HAP-1 (cell line): ENCODE measurements at regions not wholly inside any gene's neighbourhood (a gene's known extent, or its start where the extent isn't known, plus 50 kb on each side); places are given as distances from the start of the nearest gene placed in this dataset.

Experiments used
- DNase-seq, 2 experiments: peaks; one replicate each; pipeline ENCODE4 v3.0.0-alpha.2; 2016 to 2020; ENCODE audit warnings: low spot score in 2 of 2
- H3K27me3 ChIP-seq: fragments of 250-450 bp; sonication (Bioruptor Pico); 2 replicates; pipeline ENCODE4 v1.5.1; 2020; ENCODE audit warnings: low read depth, mild to moderate bottlenecking, moderate library complexity
- H3K36me3 ChIP-seq: fragments of 250-450 bp; sonication (Bioruptor Pico); replicated peaks from 2 replicates; pipeline ENCODE4 v1.5.1; 2020; ENCODE audit warnings: mild to moderate bottlenecking
- H3K4me1 ChIP-seq: fragments of 250-450 bp; sonication (Bioruptor Pico); 2 replicates; pipeline ENCODE4 v1.5.1; 2020; ENCODE audit warnings: mild to moderate bottlenecking
- H3K4me3 ChIP-seq: fragments of 250-450 bp; sonication (Bioruptor Pico); 2 replicates; pipeline ENCODE4 v1.5.1; 2020; ENCODE audit warnings: mild to moderate bottlenecking, moderate library complexity
- H3K9me3 ChIP-seq: fragments of 250-450 bp; sonication (Bioruptor Pico); 2 replicates; pipeline ENCODE4 v1.5.1; 2020; ENCODE audit warnings: mild to moderate bottlenecking, moderate library complexity
- in situ Hi-C: fragments of 300-500 bp; cut with MboI; formaldehyde crosslinking; loops from 3 replicates; pipeline ENCODE4 v1.14.3; 2020; ENCODE audit warnings: low sequenced_read_pairs, inconsistent platforms, mixed read lengths

DNA sequence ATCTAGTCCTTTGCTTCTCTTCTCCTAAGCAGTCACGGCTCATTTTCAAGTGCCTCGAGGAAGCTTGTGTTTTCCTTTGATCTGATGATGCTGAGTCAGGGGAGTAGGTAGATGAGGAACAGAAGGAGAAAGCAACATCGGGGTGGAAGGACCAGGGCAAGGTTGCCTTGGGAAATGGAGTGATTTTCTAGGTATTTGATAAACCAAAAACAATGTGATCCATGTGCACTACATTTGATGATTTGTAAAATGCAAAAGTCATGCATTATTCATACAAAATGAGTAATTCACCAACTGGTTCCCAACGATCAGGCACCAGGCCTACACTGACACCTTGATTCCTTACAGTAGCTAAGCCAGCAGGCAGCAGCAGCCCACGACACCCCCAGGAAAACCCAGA is 205.3 kb downstream of the ANAPC1 start:
- in situ Hi-C loops: loop anchor here (25.0 kb wide), 2 partner anchors 441 to 866 kb away; no protein-coding TSS in a partner anchor
- Histone ChIP-seq H3K27me3 (no peaks in the 10 kb centered on the region), H3K4me1 (no peaks in the 10 kb centered on the region), H3K4me3 (no peak overlapping the region), H3K36me3 (no peaks in the 10 kb centered on the region), H3K9me3 (no peaks in the 10 kb centered on the region)
- no peak for DNase-seq

DNA sequence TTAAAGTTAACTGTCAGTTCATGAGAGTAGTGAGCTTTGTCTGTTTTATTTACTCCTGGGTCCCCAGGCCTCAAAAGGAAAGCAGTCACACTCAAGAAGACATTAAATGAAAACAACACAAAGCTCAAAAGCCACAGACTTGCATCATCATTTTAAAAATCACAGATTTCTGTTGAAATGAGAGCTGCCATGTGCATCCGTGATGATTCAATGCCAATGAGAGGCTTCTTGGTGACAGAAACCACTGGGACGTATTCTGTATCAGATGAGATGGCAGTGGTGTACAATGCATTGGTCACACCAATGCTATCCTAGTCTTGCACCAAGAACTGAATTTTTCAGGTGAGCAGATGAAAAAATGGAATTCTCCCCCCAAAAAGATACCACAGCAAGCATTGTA is 204.8 kb downstream of the ANAPC1 start:
- DNase-seq: no peak
- H3K27me3 ChIP-seq: no peaks in the 10 kb centered on the region
- no peak overlapping the region for H3K4me3 ChIP-seq
- H3K9me3 ChIP-seq: no peaks in the 10 kb centered on the region
- H3K36me3 ChIP-seq: no peaks in the 10 kb centered on the region
- no peaks in the 10 kb centered on the region for H3K4me1 ChIP-seq
- in situ Hi-C loops: loop anchor here (25.0 kb wide), 2 partner anchors 442 to 867 kb away; no protein-coding TSS in a partner anchor

DNA sequence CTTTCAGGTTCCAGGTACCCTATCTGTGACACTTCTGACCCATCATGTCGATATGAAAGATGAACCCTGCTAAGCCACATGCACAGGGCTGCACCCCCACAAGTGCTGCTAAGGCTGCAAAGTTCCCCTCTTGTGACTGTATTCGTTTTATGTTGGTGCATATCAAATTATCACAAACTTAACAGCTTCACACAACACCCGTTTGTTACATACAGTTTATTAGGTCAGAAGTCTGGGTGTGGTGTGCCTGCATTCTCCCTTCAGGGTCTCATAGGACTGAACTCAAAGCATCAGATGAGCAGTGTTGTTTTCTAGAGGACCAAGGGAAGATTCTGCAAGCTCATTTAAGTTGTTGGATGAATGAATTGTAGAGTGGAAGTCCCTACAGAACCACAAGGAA is 199.4 kb downstream of the ANAPC1 start:
- in situ Hi-C loops: loop anchor here (25.0 kb wide), 2 partner anchors 447 to 872 kb away; no protein-coding TSS in a partner anchor
- H3K27me3 ChIP-seq: no peaks in the 10 kb centered on the region
- no peaks in the 10 kb centered on the region for H3K4me1 ChIP-seq
- H3K4me3 ChIP-seq: no peak overlapping the region
- DNase-seq: no peak
- H3K36me3 ChIP-seq: no peaks in the 10 kb centered on the region
- 0 out of 2 replicates have a peak, but pooled peaks cover 3% of the 10 kb centered on the region for H3K9me3 ChIP-seq

DNA sequence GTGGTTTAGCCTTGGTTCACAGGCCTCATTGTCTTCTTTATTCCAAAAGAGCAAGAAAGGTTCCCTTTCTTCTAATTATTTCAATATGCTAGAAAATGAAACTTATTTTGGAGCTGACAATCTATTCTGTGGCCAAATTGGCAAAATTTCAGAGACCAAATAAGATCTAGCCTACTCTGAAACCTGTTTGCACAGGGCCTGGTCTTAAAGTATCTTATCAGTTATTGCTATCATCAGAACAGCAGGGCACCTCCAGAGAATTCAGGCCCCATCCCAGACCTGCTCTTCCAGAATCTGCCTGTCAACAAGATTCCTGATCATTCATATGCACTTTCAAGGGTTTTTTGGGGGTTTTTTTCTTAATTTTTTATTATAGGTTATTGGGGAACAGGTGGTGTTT is 198.7 kb downstream of the ANAPC1 start:
- 0 out of 2 replicates have a peak, but pooled peaks cover 3% of the 10 kb centered on the region for H3K9me3 ChIP-seq
- H3K4me1 ChIP-seq: no peaks in the 10 kb centered on the region
- no peak for DNase-seq
- in situ Hi-C loops: loop anchor here (25.0 kb wide), 2 partner anchors 448 to 873 kb away; no protein-coding TSS in a partner anchor
- H3K36me3 ChIP-seq: no peaks in the 10 kb centered on the region
- no peaks in the 10 kb centered on the region for H3K27me3 ChIP-seq
- H3K4me3 ChIP-seq: no peak overlapping the region

DNA sequence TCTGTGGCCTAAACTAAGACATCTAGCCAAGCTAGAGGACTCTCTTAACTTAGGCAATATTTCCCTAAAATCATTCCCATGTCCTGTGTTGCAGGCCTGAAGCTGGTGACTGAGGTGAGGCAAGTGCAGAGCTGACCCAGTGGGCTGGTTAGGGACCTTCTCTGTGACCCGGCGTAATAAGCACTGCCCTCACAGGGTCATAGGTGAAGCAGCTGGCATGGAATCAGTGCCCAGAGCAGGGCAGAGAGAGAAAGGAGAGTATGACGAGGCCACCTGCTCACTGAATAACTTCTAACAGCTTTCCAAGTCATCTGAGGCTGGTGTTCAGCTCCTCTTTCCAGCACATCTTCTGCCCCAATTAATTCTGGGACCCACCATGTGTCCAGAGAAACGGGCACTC is 197.0 kb downstream of the ANAPC1 start:
- H3K4me1 ChIP-seq: no peaks in the 10 kb centered on the region
- no peaks in the 10 kb centered on the region for H3K36me3 ChIP-seq
- H3K27me3 ChIP-seq: no peaks in the 10 kb centered on the region
- H3K9me3 ChIP-seq: 0 out of 2 replicates have a peak, but pooled peaks cover 3% of the 10 kb centered on the region
- DNase-seq: no peak
- no peak overlapping the region for H3K4me3 ChIP-seq
- in situ Hi-C loops: loop anchor here (25.0 kb wide), 2 partner anchors 450 to 875 kb away; no protein-coding TSS in a partner anchor

DNA sequence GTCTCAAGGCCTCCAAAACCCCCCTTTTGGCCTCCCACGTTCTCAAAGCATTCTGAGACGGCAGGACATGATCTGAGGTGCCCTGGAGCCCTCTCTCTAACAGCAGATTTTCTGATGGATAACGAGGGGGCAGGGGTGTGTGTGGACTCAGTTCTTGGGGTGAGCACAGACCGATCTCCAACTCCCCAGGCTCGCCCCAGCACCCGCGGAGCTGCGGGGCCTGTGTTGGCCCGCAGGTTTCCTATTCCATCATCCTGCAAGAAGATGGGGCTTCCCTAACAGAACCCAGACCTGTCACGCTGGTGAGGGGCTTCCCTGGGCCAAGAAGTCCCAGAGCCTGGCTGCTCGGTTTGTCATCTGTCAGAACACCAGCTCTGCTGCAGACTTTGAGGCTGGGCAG is 196.1 kb downstream of the ANAPC1 start:
- no peaks in the 10 kb centered on the region for H3K36me3 ChIP-seq
- H3K4me1 ChIP-seq: no peaks in the 10 kb centered on the region
- no peak for DNase-seq
- H3K4me3 ChIP-seq: no peak overlapping the region
- H3K27me3 ChIP-seq: no peaks in the 10 kb centered on the region
- H3K9me3 ChIP-seq: 0 out of 2 replicates have a peak, but pooled peaks cover 3% of the 10 kb centered on the region
- in situ Hi-C loops: loop anchor here (25.0 kb wide), 2 partner anchors 451 to 876 kb away; no protein-coding TSS in a partner anchor

DNA sequence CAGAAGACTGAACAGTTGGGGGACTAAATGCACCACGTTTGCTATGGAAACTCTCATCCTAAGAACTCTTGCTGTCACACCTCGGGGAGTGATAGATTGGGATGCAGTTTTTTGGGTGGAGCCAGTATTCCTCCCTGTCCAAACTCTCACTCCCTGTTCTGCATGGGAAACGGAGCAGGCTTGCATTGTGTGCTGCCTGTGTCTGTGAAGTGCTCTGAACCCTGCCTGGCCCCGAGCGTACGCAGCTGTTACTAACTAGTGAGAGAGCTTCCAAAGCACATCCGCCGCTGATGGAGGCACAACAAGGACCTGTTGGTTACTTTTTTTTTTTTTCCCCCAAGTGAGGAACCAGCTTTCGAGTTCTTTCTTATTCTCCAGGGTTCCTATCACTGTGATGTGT is 195.5 kb downstream of the ANAPC1 start:
- DNase-seq: no peak
- Histone ChIP-seq H3K4me1 (no peaks in the 10 kb centered on the region), H3K4me3 (no peak overlapping the region), H3K36me3 (no peaks in the 10 kb centered on the region), H3K27me3 (no peaks in the 10 kb centered on the region), H3K9me3 (0 out of 2 replicates have a peak, but pooled peaks cover 3% of the 10 kb centered on the region)
- in situ Hi-C loops: loop anchor here (25.0 kb wide), 2 partner anchors 451 to 876 kb away; no protein-coding TSS in a partner anchor

DNA sequence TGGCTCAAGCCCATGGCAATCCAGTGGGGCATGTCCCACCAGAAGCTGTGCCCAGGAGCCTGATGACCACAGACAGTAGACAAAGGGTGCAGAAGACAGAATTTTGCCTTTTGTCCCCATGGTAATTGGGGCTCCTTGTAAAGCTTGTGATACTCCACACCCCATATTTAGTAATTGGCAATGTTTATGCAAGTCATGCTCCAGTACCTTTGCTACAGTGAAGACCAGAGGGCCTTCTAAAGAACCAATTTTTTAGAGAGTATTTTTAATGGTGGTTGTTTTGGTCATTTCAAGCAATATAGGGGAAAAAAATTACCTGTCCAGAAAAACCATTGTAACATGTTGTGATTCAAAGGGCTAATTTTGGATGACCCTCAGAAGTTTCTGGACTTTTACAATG is 194.8 kb downstream of the ANAPC1 start:
- no peaks in the 10 kb centered on the region for H3K36me3 ChIP-seq
- H3K9me3 ChIP-seq: 0 out of 2 replicates have a peak, but pooled peaks cover 3% of the 10 kb centered on the region
- no peaks in the 10 kb centered on the region for H3K27me3 ChIP-seq
- no peaks in the 10 kb centered on the region for H3K4me1 ChIP-seq
- in situ Hi-C loops: loop anchor here (25.0 kb wide), 2 partner anchors 452 to 877 kb away; no protein-coding TSS in a partner anchor
- H3K4me3 ChIP-seq: no peak overlapping the region
- DNase-seq: no peak

DNA sequence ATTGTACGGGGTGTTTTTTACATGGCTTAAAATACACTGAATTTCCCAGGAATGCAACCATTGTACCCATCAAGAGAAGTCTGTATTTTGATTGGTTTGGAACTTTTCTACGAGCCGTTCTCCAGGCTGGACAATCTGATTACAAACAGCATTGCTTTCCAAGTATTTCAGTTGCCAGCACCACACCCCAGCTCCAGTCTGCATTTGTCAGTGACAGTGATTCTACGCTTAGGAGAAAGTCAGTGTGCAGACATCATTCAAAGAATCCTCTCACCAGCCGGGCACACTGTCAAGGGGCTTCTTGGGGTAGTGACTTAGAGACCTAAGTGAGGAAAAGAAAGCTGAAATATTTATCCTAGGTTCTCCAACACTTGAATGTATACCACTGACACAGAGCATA is 194.1 kb downstream of the ANAPC1 start:
- Histone ChIP-seq H3K4me3 (no peak overlapping the region), H3K27me3 (no peaks in the 10 kb centered on the region), H3K36me3 (no peaks in the 10 kb centered on the region), H3K9me3 (0 out of 2 replicates have a peak, but pooled peaks cover 3% of the 10 kb centered on the region), H3K4me1 (no peaks in the 10 kb centered on the region)
- in situ Hi-C loops: loop anchor here (25.0 kb wide), 2 partner anchors 453 to 878 kb away; no protein-coding TSS in a partner anchor
- DNase-seq: no peak

DNA sequence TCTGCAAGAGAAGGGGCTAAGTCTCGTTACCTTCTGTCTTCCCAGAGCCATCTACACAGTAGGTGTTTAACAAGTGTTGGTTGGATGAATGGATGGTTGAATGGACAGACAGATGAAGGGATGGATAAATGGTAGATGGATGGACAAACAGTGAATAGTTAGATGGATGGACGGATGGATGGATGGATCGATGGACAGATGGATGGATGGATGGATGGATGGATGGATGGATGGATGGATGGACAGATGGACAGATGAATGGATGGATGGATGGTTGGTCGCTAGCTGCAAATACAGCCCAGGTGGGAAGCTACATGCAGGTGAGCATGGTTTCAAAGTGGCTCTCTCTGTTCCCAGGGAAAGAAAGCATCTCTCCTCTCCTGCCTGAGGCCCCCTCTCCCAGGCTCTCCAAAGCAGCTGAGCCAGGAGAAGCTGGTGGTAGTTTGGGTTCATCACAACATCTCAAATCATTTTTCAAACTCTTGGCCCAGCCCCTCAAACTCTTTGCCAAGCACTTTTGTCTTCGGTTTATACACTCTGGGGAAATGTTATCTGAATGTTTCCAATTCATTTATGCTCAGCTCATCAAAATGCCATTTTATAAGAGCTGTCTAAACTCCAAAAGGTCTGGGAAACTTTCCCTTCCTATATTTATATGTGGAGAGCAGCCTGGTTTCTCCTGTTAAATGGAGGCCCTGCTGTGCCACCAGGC is 192.7 kb downstream of the ANAPC1 start:
- no peak for DNase-seq
- no peaks in the 10 kb centered on the region for H3K36me3 ChIP-seq
- no peaks in the 10 kb centered on the region for H3K27me3 ChIP-seq
- in situ Hi-C loops: loop anchor here (25.0 kb wide), 2 partner anchors 454 to 879 kb away; no protein-coding TSS in a partner anchor
- H3K4me1 ChIP-seq: no peaks in the 10 kb centered on the region
- H3K4me3 ChIP-seq: no peak overlapping the region
- 0 out of 2 replicates have a peak, but pooled peaks cover 1% of the 10 kb centered on the region for H3K9me3 ChIP-seq

DNA sequence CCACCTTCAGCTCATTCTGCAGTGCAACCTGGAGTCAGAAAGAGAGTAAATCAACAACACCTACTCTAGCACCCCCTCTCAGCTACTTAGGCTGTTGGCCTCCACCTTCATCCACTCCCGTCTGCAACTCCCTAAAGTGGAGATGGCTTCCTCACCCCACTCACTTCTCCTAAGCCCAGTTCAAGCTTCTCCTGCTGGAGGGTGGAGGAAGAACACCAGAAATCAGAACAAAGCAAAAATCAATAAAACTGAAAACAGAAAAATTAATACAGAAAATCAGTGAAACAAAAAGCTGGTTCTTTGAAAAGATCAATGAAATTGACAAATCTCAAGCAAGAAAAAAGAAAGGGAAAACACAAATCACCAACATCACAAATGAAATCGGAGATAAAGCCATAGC is 191.7 kb downstream of the ANAPC1 start:
- H3K9me3 ChIP-seq: no peaks in the 10 kb centered on the region
- H3K36me3 ChIP-seq: no peaks in the 10 kb centered on the region
- no peak overlapping the region for H3K4me3 ChIP-seq
- in situ Hi-C loops: loop anchor here (25.0 kb wide), 2 partner anchors 455 to 880 kb away; no protein-coding TSS in a partner anchor
- no peaks in the 10 kb centered on the region for H3K27me3 ChIP-seq
- DNase-seq: no peak
- H3K4me1 ChIP-seq: no peaks in the 10 kb centered on the region

DNA sequence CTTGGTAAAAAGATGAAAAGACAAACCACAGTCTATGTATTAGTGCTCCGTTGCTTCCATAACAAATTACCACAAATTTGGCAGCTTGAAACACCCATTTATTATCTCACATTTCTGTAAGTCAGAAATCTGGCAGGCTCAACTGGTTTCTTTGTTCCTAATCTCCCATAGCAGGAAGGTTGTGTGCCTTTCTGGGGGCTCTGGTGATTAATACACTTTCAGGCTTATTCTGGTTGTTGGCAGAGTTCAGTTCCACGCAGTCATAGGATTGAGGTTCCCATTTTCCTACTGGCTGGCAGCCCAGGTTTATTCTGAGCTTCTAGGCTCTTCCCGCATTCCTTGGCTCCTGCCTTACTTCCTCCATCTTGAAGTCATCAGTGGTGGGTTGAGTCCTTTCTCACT is 189.3 kb downstream of the ANAPC1 start:
- in situ Hi-C loops: loop anchor here (25.0 kb wide), 2 partner anchors 457 to 882 kb away; no protein-coding TSS in a partner anchor
- Histone ChIP-seq H3K36me3 (no peaks in the 10 kb centered on the region), H3K4me1 (no peaks in the 10 kb centered on the region), H3K27me3 (no peaks in the 10 kb centered on the region), H3K4me3 (no peak overlapping the region), H3K9me3 (no peaks in the 10 kb centered on the region)
- DNase-seq: no peak

DNA sequence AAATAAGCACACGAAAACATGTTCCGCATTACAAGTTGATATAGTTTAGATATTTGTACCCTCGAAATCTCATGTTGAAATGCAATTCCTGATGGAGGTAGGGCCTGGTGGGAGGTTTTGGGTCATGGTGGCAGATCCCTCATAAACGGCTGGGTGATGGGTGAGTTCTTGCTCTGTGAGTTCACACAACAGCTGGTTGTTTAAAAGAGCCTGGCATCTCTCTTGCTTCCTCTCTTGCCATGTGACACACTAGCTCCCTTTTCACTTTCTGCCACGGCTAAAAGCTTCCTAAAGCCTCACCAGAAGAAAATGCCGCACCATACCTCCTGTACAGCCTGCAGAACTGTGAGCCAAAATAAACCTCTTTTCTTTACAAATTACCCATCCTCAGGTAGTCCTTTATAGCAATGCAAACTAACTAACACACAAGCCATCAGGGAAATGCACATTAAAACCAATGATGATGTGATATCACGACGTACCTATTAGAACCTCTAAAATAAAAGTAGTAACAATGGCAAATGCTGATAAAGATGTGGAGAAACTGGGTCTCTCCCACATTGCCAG is 188.5 kb downstream of the ANAPC1 start:
- Histone ChIP-seq H3K9me3 (no peaks in the 10 kb centered on the region), H3K4me3 (no peak overlapping the region), H3K4me1 (no peaks in the 10 kb centered on the region), H3K36me3 (no peaks in the 10 kb centered on the region), H3K27me3 (no peaks in the 10 kb centered on the region)
- in situ Hi-C loops: loop anchor here (25.0 kb wide), 2 partner anchors 458 to 883 kb away; no protein-coding TSS in a partner anchor
- DNase-seq: no peak

DNA sequence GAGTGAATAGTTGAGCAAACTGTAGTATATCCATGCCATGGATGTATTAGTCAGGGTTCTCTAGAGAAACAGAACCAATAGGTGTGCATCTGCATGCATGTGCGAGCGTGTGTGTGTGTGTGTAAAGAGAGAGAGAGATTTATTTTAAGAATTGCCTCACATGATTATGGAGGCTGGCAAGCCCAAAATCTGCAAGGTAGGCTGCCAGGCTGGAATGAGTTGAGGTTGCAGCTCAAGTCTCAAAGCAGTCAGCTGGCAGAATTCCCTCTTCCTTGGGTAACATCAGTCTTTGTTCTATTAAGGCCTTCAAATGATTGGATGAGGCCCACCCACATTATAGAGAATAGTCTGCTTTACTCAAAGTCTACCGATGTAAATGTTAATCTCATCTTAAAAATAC is 187.8 kb downstream of the ANAPC1 start:
- Histone ChIP-seq H3K27me3 (no peaks in the 10 kb centered on the region), H3K4me1 (no peaks in the 10 kb centered on the region), H3K9me3 (no peaks in the 10 kb centered on the region), H3K4me3 (no peak overlapping the region), H3K36me3 (no peaks in the 10 kb centered on the region)
- in situ Hi-C loops: loop anchor here (25.0 kb wide), 2 partner anchors 459 to 884 kb away; no protein-coding TSS in a partner anchor
- DNase-seq: no peak
